ENCODE measurements at regions not wholly inside any gene's neighbourhood (a gene's known extent, or its start where the extent isn't known, plus 50 kb on each side); places are given as distances from the start of the nearest gene placed in this dataset.
"Not testable (repeated sequence)": the region's sequence is repeated elsewhere in the genome, so short reads cannot be mapped to it uniquely, and the experiment has no call there.

- no peak for DNase-seq (ENCODE audit: low read depth)
Measured at GRCh38 chr4:16450724-16451123, 224.5 kb upstream of the TAPT1 start.

- DNase-seq (ENCODE audit: low read depth), result no peak
Measured at GRCh38 chr4:16450031-16450430, 223.8 kb upstream of the TAPT1 start.

DNA sequence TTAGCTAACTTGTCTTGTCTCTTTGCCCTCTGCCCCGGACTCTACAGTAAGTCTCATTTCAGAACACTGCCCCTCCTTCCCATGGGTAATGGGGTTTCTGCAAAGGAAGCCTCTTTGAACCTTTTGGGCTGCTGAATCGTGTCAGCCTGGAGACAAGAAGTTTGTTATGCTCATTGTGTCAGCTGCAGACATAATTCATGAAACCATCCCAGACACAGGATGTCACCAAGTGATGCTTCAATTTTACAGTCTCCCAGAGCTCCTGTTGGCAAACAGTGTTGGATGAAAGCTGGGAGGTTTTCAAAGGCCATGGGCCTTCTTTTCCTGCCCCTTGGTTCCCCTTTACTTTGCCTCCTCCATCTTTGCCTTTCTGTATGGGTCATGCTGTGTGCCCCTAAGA, 223.1 kb upstream of the TAPT1 start:
- no peak for DNase-seq (ENCODE audit: low read depth)

DNA sequence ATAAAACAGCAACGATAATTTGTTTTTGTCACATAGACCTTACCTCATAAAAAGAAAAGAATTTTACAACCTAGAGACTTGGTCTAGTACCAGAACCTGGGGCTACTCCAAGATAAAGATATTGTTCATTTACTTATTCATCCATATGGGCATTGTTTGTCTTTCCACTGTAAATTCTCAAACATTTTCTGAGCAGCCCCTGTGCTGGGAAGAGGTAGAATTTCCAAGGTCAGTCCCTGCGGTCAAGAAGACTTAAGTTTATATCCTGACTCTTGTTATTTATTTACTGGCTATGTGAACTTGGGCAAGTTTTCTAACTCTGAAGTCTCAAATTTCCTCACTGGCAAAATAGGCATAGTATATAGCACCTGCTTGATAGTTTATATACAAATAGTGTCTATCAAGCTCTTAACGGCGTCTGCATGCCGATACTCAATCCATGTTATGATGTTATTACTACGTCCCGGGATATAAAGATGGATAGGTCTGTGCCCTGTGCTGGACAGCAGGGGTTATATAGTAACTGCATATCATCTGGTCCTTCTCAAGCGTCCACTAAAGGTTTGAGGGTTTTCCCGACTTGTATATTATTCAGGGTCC, 222.1 kb upstream of the TAPT1 start:
- DNase-seq (ENCODE audit: low read depth), result no peak

DNA sequence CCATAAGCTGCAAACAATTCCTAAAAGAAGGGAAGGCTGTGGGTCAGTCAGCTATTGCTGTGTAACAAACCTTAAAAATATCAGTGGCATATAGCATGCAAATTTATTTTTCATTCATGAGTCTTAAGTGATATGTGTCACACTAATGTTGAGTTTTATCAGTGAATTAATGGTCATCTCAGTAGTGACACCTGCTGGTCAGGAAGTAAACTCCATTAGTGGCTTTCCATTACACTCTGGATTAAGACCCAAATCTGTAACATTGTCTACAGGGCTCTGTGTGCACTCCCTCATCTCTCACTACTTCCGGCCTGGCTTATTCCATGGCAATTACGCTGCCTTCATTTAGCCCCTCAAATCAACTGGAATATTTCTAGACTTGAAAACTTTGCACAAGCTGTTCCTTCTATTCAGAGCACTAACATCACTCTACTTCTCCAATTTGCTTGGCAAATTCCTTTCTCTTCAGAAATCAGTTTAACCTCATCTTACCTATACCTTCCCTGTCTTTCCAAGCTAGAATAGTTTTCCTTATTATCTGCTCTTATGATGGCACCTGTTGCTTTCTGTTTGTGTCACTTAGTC, 217.3 kb upstream of the TAPT1 start:
- DNase-seq (ENCODE audit: low read depth), result no peak

DNA sequence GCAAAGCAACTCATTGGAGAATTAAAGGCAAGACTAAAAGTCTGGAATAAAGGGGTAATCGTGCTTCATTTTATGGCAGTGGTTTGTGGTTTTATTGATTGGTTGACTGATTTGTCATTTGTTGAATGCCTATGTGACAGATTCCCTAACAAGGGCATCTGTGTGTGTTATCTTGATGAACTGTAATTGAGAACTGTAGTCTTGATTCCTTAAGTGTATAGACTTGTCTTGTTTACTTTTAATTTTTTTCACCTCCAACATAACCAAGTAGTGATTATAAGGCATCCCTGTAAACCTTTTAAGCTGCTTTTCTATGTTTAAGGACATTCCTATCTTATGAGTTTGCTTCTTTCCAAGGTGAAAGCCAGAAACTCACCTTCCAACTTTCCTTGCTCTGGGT, 216.0 kb upstream of the TAPT1 start:
- DNase-seq (ENCODE audit: low read depth), result no peak

DNA sequence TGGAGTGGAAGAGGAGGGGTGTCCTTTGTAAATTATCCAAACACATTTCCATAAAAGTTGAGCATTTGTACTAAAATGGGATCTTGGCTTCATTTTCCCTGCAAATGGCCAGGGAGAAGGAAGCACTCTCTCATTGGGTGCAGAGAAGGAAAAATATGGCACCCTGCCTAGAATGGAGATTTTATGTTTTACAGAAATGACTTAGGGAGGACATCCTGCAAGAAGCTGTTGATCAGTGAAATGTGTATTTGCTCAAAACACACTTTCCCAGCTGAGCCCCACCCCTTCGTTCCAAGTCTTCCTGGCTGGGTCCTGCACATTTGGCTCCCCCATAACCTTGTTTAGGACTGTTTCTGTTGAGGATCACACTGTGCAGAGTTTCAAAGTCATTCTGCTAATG, 213.5 kb upstream of the TAPT1 start:
- no peak for DNase-seq (ENCODE audit: low read depth)

DNA sequence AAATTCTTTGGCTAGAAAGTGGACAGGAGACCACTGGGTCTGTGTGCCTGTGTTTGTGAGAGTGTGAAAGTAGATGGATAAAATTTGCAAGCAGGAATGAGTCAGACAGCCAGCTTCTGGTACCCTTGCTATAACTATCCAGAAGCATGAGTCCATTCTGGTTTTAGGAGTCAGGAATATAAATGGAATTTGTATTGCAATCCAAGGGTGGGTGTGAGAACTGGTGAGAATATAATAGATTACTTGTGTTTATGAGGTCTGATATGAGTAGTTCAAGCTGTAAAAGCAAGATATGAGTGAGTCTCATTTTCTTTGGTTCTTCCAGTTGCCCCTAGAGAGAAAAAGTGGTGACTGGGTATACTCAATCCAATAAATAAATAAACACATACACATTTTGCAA, 212.7 kb upstream of the TAPT1 start:
- no peak for DNase-seq (ENCODE audit: low read depth)

DNA sequence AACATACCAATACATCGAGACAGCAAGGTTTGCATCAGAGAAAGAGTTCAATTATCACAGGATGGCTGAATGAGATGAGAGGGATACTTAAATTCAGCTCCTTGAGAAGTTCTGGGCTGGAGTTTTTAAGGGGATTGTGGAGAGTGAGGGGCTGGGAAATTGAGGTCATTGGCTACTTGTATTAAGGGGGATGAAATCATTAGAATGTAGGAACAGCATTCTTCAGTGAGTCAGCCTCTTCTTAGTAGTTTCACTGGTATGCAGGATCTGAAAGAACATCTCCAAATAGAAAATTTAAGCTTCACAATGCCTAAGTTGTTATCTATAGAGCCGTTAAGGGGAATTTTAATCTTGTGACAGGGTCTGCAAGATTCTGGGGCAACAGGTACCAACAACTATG, 211.6 kb upstream of the TAPT1 start:
- DNase-seq (ENCODE audit: low read depth), result no peak

GRCh38 chr4:16431866-16432265, 205.6 kb upstream of the TAPT1 start:
- DNase-seq (ENCODE audit: low read depth), result no peak

DNA sequence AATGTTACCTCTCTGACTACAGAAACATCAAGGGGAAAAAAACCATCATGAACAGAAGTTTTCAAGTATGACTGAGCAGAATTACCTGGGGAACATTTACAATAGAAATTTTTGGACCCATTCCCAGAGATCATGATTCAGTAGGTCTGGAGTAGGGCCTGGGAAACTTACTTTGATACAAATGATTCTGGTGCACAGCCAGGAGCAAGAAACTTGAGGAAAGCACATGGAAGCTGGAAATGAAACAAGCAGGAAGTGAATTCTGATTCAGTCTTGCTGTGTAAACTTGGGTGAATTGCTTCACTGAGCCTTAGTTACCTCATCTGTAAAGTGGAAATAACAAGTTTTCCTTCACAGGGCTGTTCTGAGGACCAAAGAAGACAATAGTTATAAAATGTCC, 192.5 kb upstream of the TAPT1 start:
- DNase-seq (ENCODE audit: low read depth), result no peak

DNA sequence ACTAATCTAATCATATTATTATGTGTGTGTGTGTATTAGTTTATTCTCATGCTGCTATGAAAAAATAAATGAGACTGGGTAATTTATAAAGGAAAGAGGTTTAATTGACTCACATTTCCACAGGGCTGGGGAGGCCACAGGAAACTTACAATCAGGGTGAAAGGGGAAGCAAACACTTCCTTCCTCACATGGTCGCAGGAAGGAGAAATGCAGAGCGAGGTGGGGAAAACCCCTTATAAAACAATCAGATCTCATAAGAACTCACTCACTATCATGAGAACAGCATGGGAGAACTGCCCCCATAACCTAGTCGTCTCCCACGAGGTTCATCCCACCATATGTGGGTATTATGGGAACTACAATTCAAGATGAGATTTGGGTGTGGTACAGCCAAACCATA, 190.9 kb upstream of the TAPT1 start:
- DNase-seq (ENCODE audit: low read depth), result no peak

DNA sequence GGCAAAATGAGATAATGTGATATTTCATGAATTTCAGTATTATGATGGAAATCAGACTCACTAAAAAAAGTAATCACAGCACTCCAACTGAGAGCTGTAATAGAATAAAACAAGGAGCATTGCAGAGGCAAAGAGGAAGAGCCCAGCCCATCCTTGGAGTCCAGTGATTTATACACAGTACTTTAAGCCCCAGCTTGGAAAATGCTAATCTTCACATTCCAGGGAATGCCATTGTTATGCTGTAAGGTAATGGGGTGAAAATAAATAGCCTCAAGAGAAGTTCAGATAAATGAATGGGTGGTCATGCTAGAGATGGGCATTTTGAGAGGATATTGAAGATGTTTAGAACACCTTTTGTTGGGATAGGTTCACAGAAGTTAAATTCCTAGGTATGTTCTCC, 190.3 kb upstream of the TAPT1 start:
- no peak for DNase-seq (ENCODE audit: low read depth)

- no peak for DNase-seq (ENCODE audit: low read depth)
Measured at GRCh38 chr4:16415751-16416150, 189.5 kb upstream of the TAPT1 start.

DNA sequence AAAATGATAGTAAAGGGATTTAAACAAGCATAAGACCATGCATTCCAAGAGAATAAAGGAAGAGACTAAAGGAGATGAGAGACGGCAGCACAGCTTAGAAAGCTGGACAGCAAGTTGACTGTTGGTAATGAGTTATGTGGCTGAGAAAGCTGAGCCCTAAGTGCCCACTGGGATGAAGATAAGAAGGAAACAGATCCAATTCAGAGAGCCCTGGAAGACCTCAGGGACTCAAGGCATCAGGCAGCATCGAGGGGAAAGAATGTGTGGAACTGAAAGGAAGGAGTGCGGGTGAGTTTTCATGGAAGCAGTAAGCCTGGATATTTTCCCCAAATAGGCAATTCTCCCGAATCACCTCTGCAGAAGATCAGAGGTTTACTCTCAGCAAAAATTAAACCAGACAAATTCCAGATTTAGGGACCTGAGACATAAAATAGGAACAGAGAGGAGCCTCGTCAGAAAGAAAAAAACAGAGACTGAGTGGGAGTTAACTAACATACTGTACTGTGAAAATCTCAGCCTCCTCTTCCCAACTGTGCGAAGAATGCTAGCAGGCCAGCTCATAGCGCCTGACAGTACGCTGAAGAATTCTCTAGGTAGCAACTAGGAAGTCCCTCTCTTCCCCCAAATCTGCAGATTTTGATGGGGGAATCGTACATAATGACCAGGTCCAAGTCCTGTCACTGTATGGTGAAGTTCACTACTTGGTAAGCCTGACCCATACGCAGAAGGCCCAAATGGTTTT, 187.7 kb upstream of the TAPT1 start:
- DNase-seq (ENCODE audit: low read depth), result no peak

DNA sequence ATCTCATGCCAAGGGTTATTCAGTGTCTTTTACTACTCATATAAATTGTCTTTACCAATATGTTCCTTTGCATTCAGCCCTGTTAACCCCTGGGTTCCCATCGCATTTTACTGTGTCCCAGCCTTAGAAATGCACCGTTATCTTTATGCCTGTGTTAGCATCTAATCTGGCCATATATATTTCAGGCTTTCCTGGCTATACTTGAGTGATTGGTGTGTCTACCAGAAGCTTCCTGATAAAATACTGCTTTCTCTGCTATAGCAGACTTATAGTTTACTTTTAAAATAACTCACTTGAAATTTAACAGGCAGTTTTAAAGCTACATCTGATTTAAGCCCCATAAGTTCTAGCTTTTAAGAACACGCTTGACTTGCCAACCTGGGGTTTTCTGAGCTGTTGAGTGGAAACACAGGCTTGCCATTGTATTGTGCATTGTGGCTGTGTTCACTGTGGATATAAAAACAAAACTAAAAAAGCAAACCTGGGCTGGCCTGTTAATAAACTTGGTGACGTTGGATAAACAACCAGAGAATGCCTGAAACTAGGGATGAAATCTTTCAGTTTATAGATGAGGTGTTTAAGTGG, 185.3 kb upstream of the TAPT1 start:
- DNase-seq (ENCODE audit: low read depth), result no peak

DNA sequence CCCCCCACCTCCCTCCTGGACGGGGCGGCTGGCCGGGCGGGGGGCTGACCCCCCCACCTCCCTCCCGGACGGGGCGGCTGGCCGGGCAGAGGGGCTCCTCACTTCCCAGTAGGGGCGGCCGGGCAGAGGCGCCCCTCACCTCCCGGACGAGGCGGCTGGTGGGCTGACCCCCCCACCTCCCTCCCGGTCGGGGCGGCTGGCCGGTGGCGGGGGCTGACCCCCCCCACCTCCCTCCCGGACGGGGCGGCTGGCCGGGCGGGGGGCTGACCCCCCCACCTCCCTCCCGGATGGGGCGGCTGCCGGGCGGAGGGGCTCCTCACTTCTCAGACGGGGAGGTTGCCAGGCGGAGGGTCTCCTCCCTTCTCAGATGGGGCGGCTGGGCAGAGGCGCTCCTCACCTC, 166.9 kb upstream of the TAPT1 start:
- not testable (repeated sequence) for DNase-seq (ENCODE audit: low read depth)

- DNase-seq (ENCODE audit: low read depth), result no peak
Measured at GRCh38 chr4:16391196-16391595, 164.9 kb upstream of the TAPT1 start.

DNA sequence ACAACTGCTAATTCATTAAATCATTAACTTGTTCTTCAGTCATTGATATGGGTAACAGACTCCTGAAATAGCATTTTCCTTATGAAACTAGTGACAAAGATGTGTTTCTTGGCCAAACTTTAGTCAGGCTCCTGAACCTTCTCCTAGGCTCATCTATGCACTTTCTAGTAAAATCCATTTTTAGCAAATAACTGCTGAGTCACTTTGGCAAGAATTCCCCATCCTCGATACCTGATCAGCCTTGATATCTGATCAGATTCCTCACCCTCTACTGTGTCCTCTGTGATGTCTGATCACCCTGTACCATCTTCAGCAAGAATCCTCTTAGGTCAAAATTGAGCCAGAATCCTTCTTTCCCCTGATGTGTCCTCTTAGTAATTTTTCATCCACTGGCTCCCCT, 161.2 kb upstream of the TAPT1 start:
- no peak for DNase-seq (ENCODE audit: low read depth)

DNA sequence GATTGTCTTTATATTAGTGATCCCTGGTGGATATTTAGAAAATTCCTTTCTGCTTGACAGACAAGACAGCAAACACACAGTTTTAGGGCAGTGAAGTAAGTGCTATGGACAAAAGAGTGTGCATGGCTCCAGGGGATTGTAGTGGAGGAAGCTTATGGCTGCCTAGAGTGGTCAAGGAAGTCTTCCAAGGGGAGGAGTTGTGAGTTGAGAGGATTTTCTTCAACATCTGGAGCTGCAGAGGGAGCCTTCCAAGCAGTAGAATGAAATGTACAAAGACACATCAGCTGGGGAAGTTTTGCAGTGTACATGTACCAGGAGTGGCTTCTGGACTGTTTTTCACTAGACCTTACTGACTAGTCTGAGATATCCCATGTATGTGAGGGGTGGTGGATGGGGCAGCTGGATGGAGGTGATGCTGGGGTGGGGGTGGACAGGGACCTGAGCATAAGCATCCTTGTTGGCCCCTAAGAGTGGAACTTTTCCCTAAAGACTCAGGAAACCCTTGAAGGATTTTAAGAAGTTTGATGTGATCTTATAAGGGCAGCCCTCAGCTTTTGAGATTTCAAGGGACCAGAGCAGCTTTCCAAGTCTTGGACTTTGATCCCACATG, 160.5 kb upstream of the TAPT1 start:
- no peak for DNase-seq (ENCODE audit: low read depth)

- DNase-seq (ENCODE audit: low read depth), result no peak
Measured at GRCh38 chr4:16384576-16384975, 158.3 kb upstream of the TAPT1 start.

GRCh38 chr4:16382571-16382970, 156.3 kb upstream of the TAPT1 start:
- DNase-seq (ENCODE audit: low read depth), result no peak

- no peak for DNase-seq (ENCODE audit: low read depth)
Measured at GRCh38 chr4:16377887-16378286, 151.6 kb upstream of the TAPT1 start.

Data from non-pigmented ciliary epithelial cell (primary cell).